ENCODE measurements at regions not wholly inside any gene's neighbourhood (a gene's known extent, or its start where the extent isn't known, plus 50 kb on each side); places are given as distances from the start of the nearest gene placed in this dataset.

- no peak for DNase-seq
These were observed 289.1 kb upstream of the ITGA1 start for GRCh38 chr5:52498607-52499006.

- no peak for DNase-seq
These were observed 285.2 kb upstream of the ITGA1 start for GRCh38 chr5:52502460-52502999.

DNA sequence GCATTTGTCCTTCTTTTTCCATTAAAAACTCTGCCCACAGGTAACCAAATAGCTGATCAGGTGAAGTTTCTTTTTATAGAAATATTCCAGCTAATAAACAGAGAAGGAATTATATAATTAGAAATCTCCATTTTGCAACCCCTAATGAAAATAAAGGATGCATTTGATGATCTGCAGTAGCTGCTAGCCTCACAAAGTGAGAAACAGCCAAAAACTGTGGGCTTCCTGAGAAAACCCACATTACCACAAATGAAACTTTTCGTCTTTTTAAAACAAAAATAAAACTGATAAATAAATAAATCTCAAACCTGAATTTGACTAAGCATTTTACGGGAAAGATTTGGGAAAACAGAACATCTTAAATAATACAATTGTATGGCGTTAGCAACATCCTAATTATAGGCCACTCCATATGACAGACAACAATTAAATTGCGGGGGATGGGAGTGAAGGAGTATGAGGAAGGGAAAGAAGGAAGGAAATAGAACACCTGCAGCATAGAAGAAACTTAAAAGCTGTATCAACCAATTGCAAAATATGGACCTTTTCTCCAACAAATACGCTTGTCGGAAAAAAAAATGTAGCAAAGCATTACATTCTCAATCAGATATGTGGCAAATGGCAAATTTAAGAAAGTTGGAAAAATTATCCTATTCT lies 283.0 kb upstream of the ITGA1 start:
- no peak for DNase-seq

DNA sequence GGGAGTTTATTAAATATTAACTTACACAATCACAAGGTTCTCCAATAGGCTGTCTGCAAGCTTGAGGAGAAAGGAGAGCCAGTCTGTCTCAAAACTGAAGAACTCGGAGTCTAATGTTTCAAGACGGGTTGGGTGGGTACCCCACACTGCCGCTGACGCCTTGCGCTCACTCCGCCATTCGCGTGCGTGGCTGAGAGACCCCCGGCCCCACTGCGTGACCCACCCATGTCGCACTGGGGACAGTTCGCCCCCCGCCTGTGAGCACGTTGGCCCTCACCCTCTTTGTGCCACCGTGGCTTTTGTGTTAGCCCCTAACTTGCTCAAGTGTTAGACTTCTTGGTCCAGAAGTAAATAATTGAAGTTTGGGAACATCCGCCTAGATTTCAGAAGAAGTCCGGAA lies 270.0 kb upstream of the ITGA1 start:
- DNase-seq = no peak

- DNase-seq = no peak
These were observed 267.5 kb upstream of the ITGA1 start for GRCh38 chr5:52520171-52520570.

- DNase-seq = no peak
These were observed 266.5 kb upstream of the ITGA1 start for GRCh38 chr5:52521236-52521635.

DNA sequence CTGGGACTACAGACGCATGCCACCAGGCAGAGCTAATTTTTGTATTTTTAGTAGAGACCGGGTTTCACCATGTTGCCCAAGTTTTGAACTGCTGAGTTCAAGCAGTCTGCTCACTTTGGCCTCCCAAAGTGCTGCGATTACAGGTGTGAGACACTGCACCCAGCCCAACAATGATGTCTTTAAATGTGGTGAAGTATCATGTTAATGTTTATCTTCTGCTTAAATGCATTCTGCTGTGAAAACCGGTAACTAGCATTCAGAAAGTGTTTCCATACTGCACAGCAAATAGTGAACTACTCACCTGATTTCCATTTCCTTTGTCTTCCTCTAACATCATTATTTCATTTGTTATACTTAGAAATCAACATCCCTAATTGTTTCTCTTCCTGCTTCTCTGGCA lies 264.0 kb upstream of the ITGA1 start:
- no peak for DNase-seq

DNA sequence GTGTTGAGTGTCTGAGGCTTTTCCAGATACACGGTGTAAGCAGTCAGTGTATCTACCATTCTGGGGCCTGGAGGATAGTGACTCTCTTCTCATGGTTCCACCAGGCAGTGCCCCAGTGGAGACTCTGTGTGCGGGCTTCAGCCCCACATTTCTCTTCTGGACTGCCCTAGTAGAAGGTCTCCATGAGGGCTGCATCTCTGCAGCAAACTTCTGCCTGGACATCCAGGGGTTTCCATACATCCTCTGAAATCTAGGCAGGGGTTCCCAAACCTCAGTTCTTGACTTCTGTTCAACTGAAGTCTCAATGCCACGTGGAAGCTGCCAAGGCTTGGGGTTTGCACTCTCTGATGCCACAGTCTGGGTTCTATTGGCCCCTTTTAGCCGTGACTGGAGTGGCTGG lies 256.6 kb upstream of the ITGA1 start:
- no peak for DNase-seq

- no peak for DNase-seq
These were observed 244.1 kb upstream of the ITGA1 start for GRCh38 chr5:52543594-52543993.

DNA sequence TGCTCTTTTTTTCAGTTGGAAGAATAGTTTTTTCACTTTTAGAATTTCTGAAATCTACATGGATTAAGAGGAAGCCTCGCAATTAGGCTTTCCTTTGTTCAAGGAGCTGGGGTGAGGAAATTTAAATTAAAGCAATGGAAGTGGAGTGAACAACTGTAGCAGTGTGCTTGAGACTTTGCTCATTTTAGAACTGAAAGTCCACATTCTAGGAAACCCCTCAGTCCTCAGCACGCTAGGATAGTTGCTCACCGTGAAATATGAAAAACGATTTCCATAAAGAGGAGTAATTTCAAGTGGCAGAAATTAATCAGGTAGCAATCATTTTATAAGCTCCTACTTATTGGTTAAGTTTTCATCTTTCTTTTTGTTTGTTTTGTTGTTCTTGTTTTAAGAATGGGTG lies 243.0 kb upstream of the ITGA1 start:
- DNase-seq = no peak

GRCh38 chr5:52554293-52554692 lies 233.4 kb upstream of the ITGA1 start:
- no peak for DNase-seq

GRCh38 chr5:52560366-52560765 lies 227.3 kb upstream of the ITGA1 start:
- no peak for DNase-seq

DNA sequence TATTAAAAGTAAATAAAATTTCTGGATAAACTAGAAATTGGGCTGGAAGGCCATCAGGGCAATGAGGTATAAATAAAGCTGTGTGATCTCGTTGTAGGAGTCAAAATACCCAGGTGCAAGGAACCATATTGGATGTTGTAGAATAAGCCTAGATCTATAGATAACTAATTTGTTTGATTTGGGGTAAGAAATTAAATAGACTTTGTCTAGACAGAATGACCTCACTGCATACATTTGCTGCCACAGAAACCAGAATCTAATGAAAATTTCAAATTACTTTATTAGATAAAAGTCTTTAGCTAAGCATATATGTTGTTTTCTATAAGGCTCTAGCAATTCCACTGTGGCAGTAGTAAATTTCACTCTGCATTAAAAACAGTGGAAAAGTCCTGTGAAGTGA lies 225.2 kb upstream of the ITGA1 start:
- DNase-seq = no peak

DNA sequence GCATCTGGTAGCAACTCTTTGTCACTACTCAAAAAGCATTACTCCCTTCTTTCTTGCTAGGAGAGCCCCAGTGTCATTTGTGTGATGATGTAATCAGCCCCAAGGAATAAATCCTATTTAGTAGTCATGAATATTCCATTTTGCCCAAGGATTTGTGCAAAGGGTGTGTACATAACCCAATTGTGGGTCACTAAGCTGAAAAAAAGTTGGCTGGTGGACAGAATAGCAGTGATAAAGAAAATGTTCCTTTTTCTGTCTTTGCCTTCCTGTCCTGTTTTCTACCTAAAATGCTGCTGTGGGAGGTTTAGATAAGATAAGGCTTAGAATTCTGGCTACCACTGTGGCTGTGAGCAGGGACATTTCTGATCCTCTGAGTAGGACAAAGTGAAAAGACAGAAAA lies 223.1 kb upstream of the ITGA1 start:
- DNase-seq = no peak

DNA sequence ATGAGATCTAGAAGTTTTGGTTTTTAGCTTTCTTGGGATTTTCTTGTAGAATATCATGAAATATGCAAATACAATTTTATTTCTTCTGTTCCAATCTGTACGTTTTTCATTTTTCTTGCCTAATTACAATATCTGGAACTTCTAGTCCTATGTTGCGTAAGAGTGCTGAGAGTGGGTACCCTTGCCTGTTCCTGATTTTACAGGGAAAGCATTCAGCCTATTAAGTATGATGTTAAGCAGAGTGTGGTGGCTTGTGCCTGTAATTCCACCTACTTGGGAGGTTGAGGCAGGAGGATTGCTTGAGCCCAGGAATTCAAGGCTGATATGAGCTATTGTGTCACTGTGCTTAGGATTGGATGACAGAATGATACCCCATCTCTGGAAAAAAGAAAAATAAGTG lies 210.2 kb upstream of the ITGA1 start:
- DNase-seq = no peak

- DNase-seq = no peak
These were observed 208.3 kb upstream of the ITGA1 start for GRCh38 chr5:52579391-52579790.

DNA sequence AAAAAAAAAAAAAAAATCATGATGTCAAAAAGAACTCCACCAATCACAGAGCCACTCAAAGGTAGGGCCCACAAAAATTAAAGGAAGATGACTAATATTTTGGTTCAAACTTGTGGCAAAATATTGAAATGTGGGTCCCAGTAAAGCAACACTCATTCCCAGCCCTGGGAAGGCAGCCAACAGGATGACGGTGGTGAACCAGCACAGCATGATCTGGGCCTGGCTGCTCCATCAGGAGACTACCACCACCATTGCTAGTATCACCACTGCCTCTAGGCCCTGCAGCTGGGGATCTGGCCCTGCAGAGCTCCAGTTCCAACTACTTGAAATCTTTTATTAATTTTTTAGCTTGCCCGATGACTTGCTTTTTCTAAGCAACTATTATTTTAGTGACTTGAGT lies 206.8 kb upstream of the ITGA1 start:
- DNase-seq = peak in 1 of 3 donors; percentile 2

GRCh38 chr5:52582313-52582712 lies 205.4 kb upstream of the ITGA1 start:
- DNase-seq = no peak

DNA sequence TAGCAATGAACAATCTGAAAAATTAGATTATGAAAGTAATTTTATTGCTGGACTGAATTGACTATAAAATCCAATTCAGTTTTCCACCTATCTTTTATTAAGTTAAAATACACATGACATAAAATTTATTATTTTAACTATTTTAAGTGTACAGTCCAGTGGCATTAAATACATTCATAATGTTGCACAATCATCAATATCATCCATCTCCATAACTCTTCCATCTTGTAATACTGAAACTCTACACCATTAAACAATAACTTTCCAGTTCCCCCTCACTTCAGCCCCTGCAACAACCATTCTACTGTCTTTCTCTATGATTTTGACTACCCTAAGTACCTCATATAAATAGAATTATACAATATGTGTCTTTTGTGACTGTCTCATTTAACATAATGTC lies 200.6 kb upstream of the ITGA1 start:
- no peak for DNase-seq

- DNase-seq = no peak
These were observed 190.1 kb upstream of the ITGA1 start for GRCh38 chr5:52597625-52598024.

DNA sequence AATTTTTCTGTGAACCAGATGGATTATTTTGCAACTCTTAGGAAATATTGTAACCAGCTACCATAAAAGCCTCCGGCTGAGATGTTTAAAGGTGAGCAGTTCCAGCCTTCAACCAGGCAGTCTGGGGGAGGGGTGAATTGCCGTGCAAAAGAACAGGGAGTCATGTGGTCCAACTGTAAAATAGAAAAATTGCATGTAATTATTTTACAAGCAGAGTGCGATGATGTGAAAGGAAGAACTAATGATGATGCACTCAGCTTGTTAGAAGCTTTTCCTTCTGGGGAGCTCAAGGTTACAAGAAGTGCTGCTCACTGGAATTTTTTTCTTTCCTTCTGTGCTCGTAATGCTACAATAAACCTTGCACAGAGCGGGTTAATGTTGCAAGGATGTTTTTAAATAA lies 188.7 kb upstream of the ITGA1 start:
- DNase-seq = no peak

GRCh38 chr5:52603778-52604554 lies 183.8 kb upstream of the ITGA1 start:
- no peak for DNase-seq
